ENCODE measurements at regions not wholly inside any gene's neighbourhood (a gene's known extent, or its start where the extent isn't known, plus 50 kb on each side); places are given as distances from the start of the nearest gene placed in this dataset.

DNA sequence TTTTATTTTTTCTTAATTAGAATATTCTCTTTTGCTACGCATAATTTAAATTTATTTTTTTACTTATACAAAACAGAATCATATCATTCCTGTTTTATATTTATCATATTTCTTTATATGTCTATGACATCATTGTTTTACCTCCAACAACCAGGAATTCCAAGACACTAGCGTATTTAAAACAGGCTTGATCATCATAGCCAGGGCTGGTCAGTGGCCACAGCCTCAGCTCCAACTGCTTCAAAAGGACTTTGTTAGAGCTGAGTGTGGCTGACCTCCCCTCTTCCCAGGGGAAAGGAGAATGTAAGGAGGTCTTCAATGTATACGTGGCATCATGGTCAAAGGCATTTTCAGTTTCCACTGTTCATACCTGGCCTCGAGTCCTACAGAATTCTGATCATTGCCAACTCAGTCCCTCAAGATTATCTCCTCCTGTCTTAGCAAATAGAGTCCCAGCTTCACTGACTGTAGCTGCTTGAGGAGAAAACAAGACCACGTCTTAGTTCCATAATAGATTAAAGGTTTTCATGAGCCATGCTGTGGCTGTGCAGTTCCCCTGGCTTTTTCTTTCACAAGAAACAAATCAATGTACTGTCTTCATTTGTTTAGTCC is 444.0 kb downstream of the PTPRC start:
- Mint-ChIP-seq H3K4me1 (ENCODE audit: unreplicated experiment) (peaks cover 31% of the 10 kb centered on the region), H3K9me3 (ENCODE audit: unreplicated experiment) (no peaks in the 10 kb centered on the region), H3K27me3 (ENCODE audit: unreplicated experiment) (no peaks in the 10 kb centered on the region), H3K36me3 (ENCODE audit: unreplicated experiment) (no peaks in the 10 kb centered on the region), H3K27ac (ENCODE audit: unreplicated experiment) (no peak overlapping the region), H3K4me3 (ENCODE audit: unreplicated experiment) (no peak overlapping the region)
- TF ChIP-seq, protein P1, sequence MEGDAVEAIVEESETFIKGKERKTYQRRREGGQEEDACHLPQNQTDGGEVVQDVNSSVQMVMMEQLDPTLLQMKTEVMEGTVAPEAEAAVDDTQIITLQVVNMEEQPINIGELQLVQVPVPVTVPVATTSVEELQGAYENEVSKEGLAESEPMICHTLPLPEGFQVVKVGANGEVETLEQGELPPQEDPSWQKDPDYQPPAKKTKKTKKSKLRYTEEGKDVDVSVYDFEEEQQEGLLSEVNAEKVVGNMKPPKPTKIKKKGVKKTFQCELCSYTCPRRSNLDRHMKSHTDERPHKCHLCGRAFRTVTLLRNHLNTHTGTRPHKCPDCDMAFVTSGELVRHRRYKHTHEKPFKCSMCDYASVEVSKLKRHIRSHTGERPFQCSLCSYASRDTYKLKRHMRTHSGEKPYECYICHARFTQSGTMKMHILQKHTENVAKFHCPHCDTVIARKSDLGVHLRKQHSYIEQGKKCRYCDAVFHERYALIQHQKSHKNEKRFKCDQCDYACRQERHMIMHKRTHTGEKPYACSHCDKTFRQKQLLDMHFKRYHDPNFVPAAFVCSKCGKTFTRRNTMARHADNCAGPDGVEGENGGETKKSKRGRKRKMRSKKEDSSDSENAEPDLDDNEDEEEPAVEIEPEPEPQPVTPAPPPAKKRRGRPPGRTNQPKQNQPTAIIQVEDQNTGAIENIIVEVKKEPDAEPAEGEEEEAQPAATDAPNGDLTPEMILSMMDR (IDR thresholded peaks at IDR 0.05), result no peak
- no peak for DNase-seq (ENCODE audit: extremely low spot score, unreplicated experiment)

DNA sequence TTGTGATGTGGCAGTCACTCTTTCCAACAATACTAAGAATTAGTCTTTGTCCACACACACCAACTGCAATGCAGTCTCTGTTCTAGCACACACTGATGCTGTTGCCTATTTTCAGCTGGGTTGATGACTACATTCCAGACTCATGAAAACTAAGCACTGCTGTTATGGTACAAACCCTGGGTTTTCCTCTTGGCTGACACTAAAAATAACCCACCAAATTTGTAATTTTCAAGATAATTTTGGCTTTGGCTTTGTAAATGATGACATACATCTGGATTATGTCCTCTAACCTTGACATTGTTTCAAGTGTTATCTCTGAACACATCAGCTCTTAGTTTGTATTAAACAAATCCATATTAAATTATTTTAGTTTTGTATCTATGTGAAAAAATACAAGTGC is 444.8 kb downstream of the PTPRC start:
- no peaks in the 10 kb centered on the region for H3K9me3 Mint-ChIP-seq (ENCODE audit: unreplicated experiment)

DNA sequence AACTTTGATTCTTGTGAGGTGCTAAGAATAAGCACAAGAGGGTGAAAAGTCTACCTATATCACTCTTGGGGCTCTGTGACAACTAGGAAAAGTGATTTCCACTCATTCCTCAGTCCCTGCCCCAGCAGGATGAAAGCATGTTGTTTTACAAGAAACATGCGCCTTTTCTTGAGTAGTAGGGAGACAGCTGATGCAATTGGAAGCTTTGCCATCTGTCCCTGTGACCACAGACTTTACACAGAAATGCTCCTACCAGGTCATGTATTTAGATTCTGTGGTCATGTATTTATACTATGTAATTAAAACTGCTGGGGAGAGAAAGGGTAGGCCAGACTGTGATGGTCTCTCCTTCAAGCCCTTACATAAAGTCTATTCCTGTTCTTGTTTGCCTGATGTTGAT is 445.5 kb downstream of the PTPRC start:
- no peak overlapping the region for H3K4me3 Mint-ChIP-seq (ENCODE audit: unreplicated experiment)
- H3K27me3 Mint-ChIP-seq (ENCODE audit: unreplicated experiment), result no peaks in the 10 kb centered on the region
- H3K4me1 Mint-ChIP-seq (ENCODE audit: unreplicated experiment), result peaks cover 31% of the 10 kb centered on the region
- no peaks in the 10 kb centered on the region for H3K36me3 Mint-ChIP-seq (ENCODE audit: unreplicated experiment)
- DNase-seq (ENCODE audit: extremely low spot score, unreplicated experiment), result no peak
- TF ChIP-seq, protein P1 (IDR thresholded peaks at IDR 0.05), result no peak
- peak overlapping the region; percentile 69 for H3K27ac Mint-ChIP-seq (ENCODE audit: unreplicated experiment)
- no peaks in the 10 kb centered on the region for H3K9me3 Mint-ChIP-seq (ENCODE audit: unreplicated experiment)

More for the DNA sequence above, 444.8 kb downstream of the PTPRC start:
- H3K27ac Mint-ChIP-seq (ENCODE audit: unreplicated experiment), result no peak overlapping the region
- H3K4me3 Mint-ChIP-seq (ENCODE audit: unreplicated experiment), result no peak overlapping the region
- peaks cover 31% of the 10 kb centered on the region for H3K4me1 Mint-ChIP-seq (ENCODE audit: unreplicated experiment)
- TF ChIP-seq, protein P1 (IDR thresholded peaks at IDR 0.05), result no peak
- no peak for DNase-seq (ENCODE audit: extremely low spot score, unreplicated experiment)
- H3K27me3 Mint-ChIP-seq (ENCODE audit: unreplicated experiment), result no peaks in the 10 kb centered on the region
- no peaks in the 10 kb centered on the region for H3K36me3 Mint-ChIP-seq (ENCODE audit: unreplicated experiment)

DNA sequence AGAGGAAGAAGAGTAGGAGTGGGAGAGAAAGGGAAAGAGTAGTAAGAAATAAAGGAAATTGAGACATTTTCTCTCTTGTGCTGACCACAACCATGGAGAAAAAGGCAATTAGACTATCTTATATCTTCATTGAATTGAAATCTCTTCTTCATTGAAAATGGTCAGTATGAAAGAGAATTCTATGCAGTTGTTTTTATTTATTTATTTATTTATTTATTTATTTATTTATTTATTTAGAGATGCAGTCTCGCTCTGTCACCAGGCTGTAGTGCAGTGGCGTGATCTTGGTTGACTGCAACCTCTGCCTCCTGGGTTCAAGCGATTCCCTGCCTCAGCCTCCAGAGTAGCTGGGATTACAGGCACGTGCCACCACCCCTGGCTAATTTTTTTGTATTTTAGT is 447.1 kb downstream of the PTPRC start:
- no peak overlapping the region for H3K4me3 Mint-ChIP-seq (ENCODE audit: unreplicated experiment)
- TF ChIP-seq, protein P1 (IDR thresholded peaks at IDR 0.05), result no peak
- no peaks in the 10 kb centered on the region for H3K9me3 Mint-ChIP-seq (ENCODE audit: unreplicated experiment)
- DNase-seq (ENCODE audit: extremely low spot score, unreplicated experiment), result no peak
- H3K4me1 Mint-ChIP-seq (ENCODE audit: unreplicated experiment), result peaks cover 31% of the 10 kb centered on the region
- no peak overlapping the region for H3K27ac Mint-ChIP-seq (ENCODE audit: unreplicated experiment)
- no peaks in the 10 kb centered on the region for H3K27me3 Mint-ChIP-seq (ENCODE audit: unreplicated experiment)
- H3K36me3 Mint-ChIP-seq (ENCODE audit: unreplicated experiment), result no peaks in the 10 kb centered on the region

DNA sequence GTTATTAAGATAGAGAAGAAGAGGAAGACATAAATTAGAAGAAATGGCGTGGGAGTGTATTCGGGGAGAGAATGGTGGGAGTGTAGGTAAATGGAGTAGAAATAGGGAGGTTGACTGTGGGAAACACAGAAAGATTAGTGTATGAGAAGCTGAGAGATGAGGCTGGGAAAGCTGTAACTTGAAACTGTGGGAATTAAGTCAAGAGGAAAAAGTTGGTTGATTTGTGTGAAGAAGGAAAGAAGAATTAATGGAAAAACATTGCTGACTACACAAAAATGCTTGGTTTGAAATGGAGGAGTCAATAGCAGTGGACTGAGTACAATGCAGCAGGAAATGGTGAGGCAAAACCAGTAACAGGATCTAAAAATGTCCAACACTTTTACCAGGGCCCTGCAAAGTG is 448.3 kb downstream of the PTPRC start:
- H3K27ac Mint-ChIP-seq (ENCODE audit: unreplicated experiment), result peak overlapping the region; percentile 32
- no peaks in the 10 kb centered on the region for H3K36me3 Mint-ChIP-seq (ENCODE audit: unreplicated experiment)
- TF ChIP-seq, protein P1 (IDR thresholded peaks at IDR 0.05), result no peak
- no peaks in the 10 kb centered on the region for H3K9me3 Mint-ChIP-seq (ENCODE audit: unreplicated experiment)
- peaks cover 30% of the 10 kb centered on the region for H3K4me1 Mint-ChIP-seq (ENCODE audit: unreplicated experiment)
- no peaks in the 10 kb centered on the region for H3K27me3 Mint-ChIP-seq (ENCODE audit: unreplicated experiment)
- no peak overlapping the region for H3K4me3 Mint-ChIP-seq (ENCODE audit: unreplicated experiment)
- no peak for DNase-seq (ENCODE audit: extremely low spot score, unreplicated experiment)
